Coronary artery (tissue), 2 donors: ENCODE measurements at regions not wholly inside any gene's neighbourhood (a gene's known extent, or its start where the extent isn't known, plus 50 kb on each side); places are given as distances from the start of the nearest gene placed in this dataset.
"Not testable (repeated sequence)": the region's sequence is repeated elsewhere in the genome, so short reads cannot be mapped to it uniquely, and the experiment has no call there.

ENCODE experiments used
- DNase-seq: peaks from one replicate; pipeline ENCODE4 v3.0.0-alpha.2; 2017; ENCODE audit warnings: low spot score
- H3K27ac ChIP-seq, 2 donors: fragments of 200-600 bp; sonication (generic); one replicate each; pipeline ENCODE4 v1.5.1; 2016 to 2019
- H3K4me3 ChIP-seq: fragments of 200-600 bp; sonication (generic); 2 replicates; pipeline ENCODE4 v1.5.1; 2016; ENCODE audit warnings: mild to moderate bottlenecking, moderate library complexity
- CTCF ChIP-seq: fragments of 200-600 bp; sonication (generic); IDR thresholded peaks from one replicate; pipeline ENCODE4 v1.5.1; 2019; ENCODE audit warnings: antibody characterized with exemption

GRCh38 chr1:238619652-238620051 is 728.9 kb upstream of the ZP4 start:
- no peak overlapping the region for H3K27ac ChIP-seq
- DNase-seq: no peak
- TF ChIP-seq CTCF: no peak

DNA sequence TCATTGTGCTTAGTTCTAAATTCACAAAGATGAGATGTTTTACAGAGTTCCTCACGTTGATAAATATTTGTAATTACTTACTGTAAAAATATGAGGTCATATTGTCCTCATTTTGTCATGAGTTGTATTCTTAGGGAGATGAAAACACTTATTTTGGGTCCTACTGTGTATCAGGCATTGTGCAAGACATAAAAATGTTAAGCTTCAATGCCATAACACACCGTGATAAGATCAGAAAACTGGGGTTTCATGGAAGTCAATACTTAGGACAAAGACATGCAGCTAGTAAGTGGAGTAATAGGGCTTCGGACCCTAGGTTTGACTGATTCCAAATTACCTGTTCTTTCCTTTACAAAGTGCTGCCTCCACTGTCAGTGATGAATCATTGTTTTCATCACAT is 720.7 kb upstream of the ZP4 start:
- no peak overlapping the region for H3K4me3 ChIP-seq
- no peak for DNase-seq
- TF ChIP-seq CTCF: no peak
- no peak overlapping the region for H3K27ac ChIP-seq

More at GRCh38 chr1:238619652-238620051, 728.9 kb upstream of the ZP4 start:
- no peak overlapping the region for H3K4me3 ChIP-seq

DNA sequence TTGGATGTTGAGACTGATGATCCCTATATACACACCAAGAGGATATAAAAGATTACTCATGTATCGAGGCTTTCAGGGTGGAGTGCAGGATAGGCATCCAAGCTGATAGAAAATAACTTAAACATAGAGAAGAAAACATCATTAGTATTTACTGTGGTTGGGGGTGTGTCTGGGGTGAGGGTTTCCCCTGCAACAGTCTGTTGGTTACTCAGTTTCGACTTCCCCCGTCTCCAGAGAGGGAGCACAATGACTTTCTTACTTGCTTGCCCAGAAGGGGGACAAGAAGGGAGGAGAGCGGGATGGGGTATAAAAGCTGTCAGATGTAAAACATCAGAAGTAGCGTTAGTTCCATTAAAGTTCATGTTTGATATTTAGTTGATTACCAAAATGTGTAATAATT is 717.4 kb upstream of the ZP4 start:
- no peak overlapping the region for H3K4me3 ChIP-seq
- DNase-seq: no peak
- H3K27ac ChIP-seq: no peak overlapping the region
- TF ChIP-seq CTCF: no peak

DNA sequence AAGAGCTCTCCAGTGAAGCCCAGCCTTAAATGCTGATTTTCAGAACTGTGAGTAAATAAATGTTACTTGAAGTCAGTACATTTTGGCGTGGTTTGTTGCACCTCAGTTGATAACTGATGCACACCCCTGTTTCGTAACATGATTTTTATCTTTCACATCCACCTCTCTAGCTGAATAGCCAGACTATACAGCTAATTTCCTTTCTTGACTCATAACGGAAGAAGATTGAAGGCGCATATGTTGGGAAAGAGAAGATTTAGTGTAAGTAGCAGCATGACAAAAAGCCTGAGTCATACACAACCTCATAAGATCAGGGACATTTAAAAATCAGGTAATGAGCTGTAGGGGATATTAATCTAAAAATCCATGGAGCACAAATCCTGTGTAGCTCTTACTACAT is 716.2 kb upstream of the ZP4 start:
- DNase-seq: no peak
- Histone ChIP-seq H3K27ac (no peak overlapping the region), H3K4me3 (no peak overlapping the region)
- TF ChIP-seq CTCF: no peak

- no peak for DNase-seq
- no peak for TF ChIP-seq CTCF
- Histone ChIP-seq H3K27ac (no peak overlapping the region), H3K4me3 (no peak overlapping the region)
Observed at GRCh38 chr1:238606457-238606856, 715.7 kb upstream of the ZP4 start.

DNA sequence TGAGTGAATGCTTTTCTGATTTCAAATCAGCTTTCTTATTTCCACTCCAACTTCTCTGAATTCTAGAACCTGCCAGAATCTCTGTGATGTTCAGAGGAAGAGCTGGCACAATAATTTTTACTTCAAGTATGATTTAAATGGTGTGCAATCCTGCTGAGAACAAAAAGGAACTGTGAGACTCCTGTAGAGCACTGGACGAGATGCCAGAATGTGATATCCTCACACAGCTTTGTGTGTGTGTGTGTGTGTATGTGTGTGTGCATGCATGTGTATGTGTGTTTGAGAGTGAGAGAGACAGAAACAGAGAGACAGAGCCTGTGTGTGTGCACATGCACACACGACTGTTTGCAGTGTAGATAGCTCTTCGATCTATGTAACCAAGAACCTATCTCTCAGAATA is 713.6 kb upstream of the ZP4 start:
- no peak for DNase-seq
- TF ChIP-seq CTCF: no peak
- Histone ChIP-seq H3K4me3 (no peak overlapping the region), H3K27ac (no peak overlapping the region)

- H3K4me3 ChIP-seq, H3K27ac ChIP-seq, DNase-seq: not testable (repeated sequence)
Observed at GRCh38 chr1:238601604-238602003, 710.9 kb upstream of the ZP4 start.

- no peak for DNase-seq
- no peak overlapping the region for H3K27ac ChIP-seq
- no peak for TF ChIP-seq CTCF
- no peak overlapping the region for H3K4me3 ChIP-seq
Observed at GRCh38 chr1:238596703-238597102, 706.0 kb upstream of the ZP4 start.
